ENCODE measurements at regions not wholly inside any gene's neighbourhood (a gene's known extent, or its start where the extent isn't known, plus 50 kb on each side); places are given as distances from the start of the nearest gene placed in this dataset.

- no peak overlapping the region for H3K4me2 ChIP-seq (ENCODE audit: control insufficient read depth, insufficient read depth)
- BruUV-seq (replicated peaks): no TSS peak
- H3K4me3 ChIP-seq: no peak overlapping the region
- 37% methylated on average over 2 of the region's 2 CpGs for WGBS (ENCODE audit: insufficient coverage, insufficient replicate concordance, low lambda C conversion rate, missing lambda C conversion rate)
- no peak overlapping the region for H3K9ac ChIP-seq (ENCODE audit: control insufficient read depth, insufficient read depth, low read length)
- FAIRE-seq (no peak), DNase-seq (ENCODE audit: low read depth, low spot score) (no peak), ATAC-seq (no peak)
- H4K20me1 ChIP-seq (ENCODE audit: control insufficient read depth, insufficient read depth): no peaks in the 10 kb centered on the region
- no peaks in the 10 kb centered on the region for H3K4me1 ChIP-seq (ENCODE audit: control insufficient read depth, insufficient read depth, low read length)
- H3K27ac ChIP-seq (ENCODE audit: control insufficient read depth, insufficient read depth): no peak overlapping the region
- H3K36me3 ChIP-seq (ENCODE audit: control insufficient read depth in 2 of 2, insufficient read depth in 2 of 2, low read length in 1 of 2): no peaks in the 10 kb centered on the region
- in situ Hi-C loops (cut with MboI) (no loop called here), intact Hi-C loops (cut with micrococcal nuclease; ENCODE audit: unreplicated experiment) (no loop called here)
- no peaks in the 10 kb centered on the region for H3K27me3 ChIP-seq (replicated peaks in 1 of 2; ENCODE audit: control insufficient read depth in 2 of 2, insufficient read depth in 2 of 2, low read length in 1 of 2)
- no peaks in the 10 kb centered on the region for H3K79me2 ChIP-seq (ENCODE audit: control insufficient read depth, insufficient read depth, low read length)
- POLR2A ChIA-PET: no interaction called here
- SMC1A ChIA-PET (ENCODE audit: uncharacterized antibody, unreplicated experiment): no interaction called here
- CTCF ChIA-PET: no interaction called here
- H3K9me3 ChIP-seq (replicated peaks; ENCODE audit: control insufficient read depth, insufficient read depth, low read length): no peaks in the 10 kb centered on the region; the same call in 2 of the 3 replicates
- RAD21 ChIA-PET (ENCODE audit: unreplicated experiment): no interaction called here
- H2AFZ ChIP-seq (ENCODE audit: control insufficient read depth, low read depth, low read length): no peak overlapping the region
- TF ChIP-seq MAX (IDR thresholded peaks at IDR 0.05; ENCODE audit: low read depth, low read length) (no peak), MYB (IDR thresholded peaks at IDR 0.05; ENCODE audit: borderline replicate concordance, low read depth, low read length) (no peak), NFIC (IDR thresholded peaks at IDR 0.05; ENCODE audit: low read depth, low read length) (no peak), TCF3 (IDR thresholded peaks at IDR 0.05; ENCODE audit: borderline replicate concordance, insufficient read depth, low read depth, low read length) (no peak), PML (IDR thresholded peaks at IDR 0.05; ENCODE audit: low read length) (no peak), USF2 (IDR thresholded peaks at IDR 0.05; ENCODE audit: borderline replicate concordance, low read depth, low read length) (no peak), CUX1 (IDR thresholded peaks at IDR 0.05; ENCODE audit: insufficient replicate concordance, low read depth, low read length) (no peak), ZBTB40 (IDR thresholded peaks at IDR 0.05; ENCODE audit: borderline replicate concordance) (no peak), BCL11A (IDR thresholded peaks at IDR 0.05; ENCODE audit: low read depth, low read length) (no peak), TCF7 (IDR thresholded peaks at IDR 0.05; ENCODE audit: borderline replicate concordance) (no peak), ATF7 (IDR thresholded peaks at IDR 0.05; ENCODE audit: low read depth) (no peak), ATF2 (IDR thresholded peaks at IDR 0.05; ENCODE audit: low read length) (no peak), ZNF384 (IDR thresholded peaks at IDR 0.05; ENCODE audit: borderline replicate concordance, low read depth, low read length) (no peak)
Observed at GRCh38 chr9:2344436-2344835, 277.2 kb upstream of the VLDLR start.
